ENCODE measurements at regions not wholly inside any gene's neighbourhood (a gene's known extent, or its start where the extent isn't known, plus 50 kb on each side); places are given as distances from the start of the nearest gene placed in this dataset.

DNA sequence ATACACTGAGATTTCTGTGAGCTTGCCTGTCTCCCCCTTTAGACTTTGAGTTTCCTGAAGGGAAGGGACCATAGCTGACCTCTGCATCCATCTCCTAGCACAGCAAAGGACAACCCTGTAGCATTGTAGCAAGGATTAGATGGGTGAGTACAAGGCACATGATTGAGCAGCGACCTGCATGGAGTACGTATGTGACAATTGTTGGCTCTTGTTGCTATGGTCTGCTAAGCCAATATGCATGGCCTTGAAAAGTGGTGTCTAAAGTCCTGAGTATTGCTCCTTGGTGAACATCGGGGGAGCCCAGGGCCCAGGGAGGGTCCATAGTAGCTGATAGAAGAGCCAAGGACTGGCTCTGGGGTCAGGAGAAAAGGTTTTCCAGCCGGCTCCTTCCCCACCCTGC lies 365.0 kb upstream of the CHD6 start:
- intact Hi-C loops (cut with DNase I; ENCODE audit: low total_unique reads) (no loop called here), in situ Hi-C loops (cut with MboI; ENCODE audit: low pct_ligation_motif_present in 1 of 4, low pct_unique_long_range_greater_than_20kb in 1 of 4, low sequenced_read_pairs in 3 of 4) (no loop called here)
- Histone ChIP-seq H3K36me3 (no peaks in the 10 kb centered on the region), H3K9me3 (no peaks in the 10 kb centered on the region), H3K4me1 (no peaks in the 10 kb centered on the region), H3K27ac (no peak overlapping the region), H3K4me3 (no peak overlapping the region), H3K27me3 (no peaks in the 10 kb centered on the region)
- TF ChIP-seq POLR2AphosphoS5 (IDR thresholded peaks at IDR 0.05) (no peak), EP300 (IDR thresholded peaks at IDR 0.05; ENCODE audit: low read depth) (no peak), POLR2A (IDR thresholded peaks at IDR 0.05) (no peak)
- TF ChIP-seq, protein P1, sequence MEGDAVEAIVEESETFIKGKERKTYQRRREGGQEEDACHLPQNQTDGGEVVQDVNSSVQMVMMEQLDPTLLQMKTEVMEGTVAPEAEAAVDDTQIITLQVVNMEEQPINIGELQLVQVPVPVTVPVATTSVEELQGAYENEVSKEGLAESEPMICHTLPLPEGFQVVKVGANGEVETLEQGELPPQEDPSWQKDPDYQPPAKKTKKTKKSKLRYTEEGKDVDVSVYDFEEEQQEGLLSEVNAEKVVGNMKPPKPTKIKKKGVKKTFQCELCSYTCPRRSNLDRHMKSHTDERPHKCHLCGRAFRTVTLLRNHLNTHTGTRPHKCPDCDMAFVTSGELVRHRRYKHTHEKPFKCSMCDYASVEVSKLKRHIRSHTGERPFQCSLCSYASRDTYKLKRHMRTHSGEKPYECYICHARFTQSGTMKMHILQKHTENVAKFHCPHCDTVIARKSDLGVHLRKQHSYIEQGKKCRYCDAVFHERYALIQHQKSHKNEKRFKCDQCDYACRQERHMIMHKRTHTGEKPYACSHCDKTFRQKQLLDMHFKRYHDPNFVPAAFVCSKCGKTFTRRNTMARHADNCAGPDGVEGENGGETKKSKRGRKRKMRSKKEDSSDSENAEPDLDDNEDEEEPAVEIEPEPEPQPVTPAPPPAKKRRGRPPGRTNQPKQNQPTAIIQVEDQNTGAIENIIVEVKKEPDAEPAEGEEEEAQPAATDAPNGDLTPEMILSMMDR (IDR thresholded peaks at IDR 0.05), result no peak
- 83% methylated on average over 4 of the region's 4 CpGs; no CpG with 5 or more reads in 1 of the 2 donors for WGBS, 2 donors (ENCODE audit: low coverage in 1 of 2)
- no peak for DNase-seq

DNA sequence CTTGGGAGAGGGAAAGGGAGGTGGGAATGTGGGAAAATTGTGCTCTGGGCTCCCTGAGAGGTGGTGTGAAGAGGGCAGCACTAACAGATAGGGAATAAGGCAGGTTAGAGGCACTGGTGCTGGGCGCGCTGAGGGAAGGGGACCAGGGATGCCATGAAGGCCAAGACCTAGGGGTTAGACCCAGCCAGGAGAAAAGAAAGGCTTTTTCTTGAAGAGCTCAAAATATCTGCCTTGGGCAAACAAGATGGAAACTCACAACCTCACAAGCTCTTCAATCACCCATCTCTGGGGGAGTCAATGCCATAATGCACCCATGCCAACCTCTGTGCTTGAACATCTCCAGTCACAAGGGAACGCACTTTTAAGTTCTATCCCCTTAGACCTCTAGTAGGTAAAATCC lies 363.6 kb upstream of the CHD6 start:
- H3K27me3 ChIP-seq, result no peaks in the 10 kb centered on the region
- no peak overlapping the region for H3K4me3 ChIP-seq
- H3K4me1 ChIP-seq, result no peaks in the 10 kb centered on the region
- H3K27ac ChIP-seq, result no peak overlapping the region
- H3K36me3 ChIP-seq, result no peaks in the 10 kb centered on the region
- H3K9me3 ChIP-seq, result no peaks in the 10 kb centered on the region
- no peak for DNase-seq
- in situ Hi-C loops (cut with MboI; ENCODE audit: low pct_ligation_motif_present in 1 of 4, low pct_unique_long_range_greater_than_20kb in 1 of 4, low sequenced_read_pairs in 3 of 4), result no loop called here
- no peak for TF ChIP-seq POLR2AphosphoS5 (IDR thresholded peaks at IDR 0.05)
- TF ChIP-seq POLR2A (IDR thresholded peaks at IDR 0.05), result no peak
- TF ChIP-seq, protein P1 (IDR thresholded peaks at IDR 0.05), result no peak
- no peak for TF ChIP-seq EP300 (IDR thresholded peaks at IDR 0.05; ENCODE audit: low read depth)
- intact Hi-C loops (cut with DNase I; ENCODE audit: low total_unique reads), result no loop called here
- 89 to 96% methylated on average over 3 of the region's 3 CpGs for WGBS, 2 donors (ENCODE audit: low coverage in 1 of 2)

DNA sequence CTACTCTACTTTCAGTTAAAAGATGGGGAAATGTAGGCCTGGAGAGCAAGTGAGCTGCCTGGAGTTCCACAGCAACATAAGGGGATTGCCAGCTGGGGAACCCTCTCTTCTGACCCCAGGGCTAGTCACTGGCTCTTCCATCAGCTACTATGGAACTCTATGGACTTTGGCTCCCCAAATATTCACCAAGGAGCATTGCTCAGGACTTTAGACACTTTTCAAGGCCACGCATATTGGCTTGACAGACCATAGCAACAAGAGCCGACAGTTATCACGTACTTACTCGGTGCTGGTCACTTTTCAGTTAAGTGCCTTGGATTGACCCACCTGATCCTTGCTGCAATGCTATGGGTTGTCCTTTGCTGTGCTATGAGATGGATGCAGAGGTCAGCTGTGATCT lies 360.7 kb upstream of the CHD6 start:
- 90% methylated on average over 4 of the region's 4 CpGs; no CpG with 5 or more reads in 1 of the 2 donors for WGBS, 2 donors (ENCODE audit: low coverage in 1 of 2)
- Histone ChIP-seq H3K9me3 (no peaks in the 10 kb centered on the region), H3K27me3 (no peaks in the 10 kb centered on the region), H3K4me3 (no peak overlapping the region), H3K4me1 (no peaks in the 10 kb centered on the region), H3K36me3 (no peaks in the 10 kb centered on the region), H3K27ac (no peak overlapping the region)
- no peak for DNase-seq
- TF ChIP-seq, protein P1 (IDR thresholded peaks at IDR 0.05), result no peak
- TF ChIP-seq POLR2A (IDR thresholded peaks at IDR 0.05), result no peak
- no peak for TF ChIP-seq EP300 (IDR thresholded peaks at IDR 0.05; ENCODE audit: low read depth)
- no peak for TF ChIP-seq POLR2AphosphoS5 (IDR thresholded peaks at IDR 0.05)
- intact Hi-C loops (cut with DNase I; ENCODE audit: low total_unique reads), result no loop called here
- in situ Hi-C loops (cut with MboI; ENCODE audit: low pct_ligation_motif_present in 1 of 4, low pct_unique_long_range_greater_than_20kb in 1 of 4, low sequenced_read_pairs in 3 of 4), result loop anchor here in 1 of 4 donors (10.0 kb wide), 1 partner anchor 64 kb away; no protein-coding TSS in a partner anchor

DNA sequence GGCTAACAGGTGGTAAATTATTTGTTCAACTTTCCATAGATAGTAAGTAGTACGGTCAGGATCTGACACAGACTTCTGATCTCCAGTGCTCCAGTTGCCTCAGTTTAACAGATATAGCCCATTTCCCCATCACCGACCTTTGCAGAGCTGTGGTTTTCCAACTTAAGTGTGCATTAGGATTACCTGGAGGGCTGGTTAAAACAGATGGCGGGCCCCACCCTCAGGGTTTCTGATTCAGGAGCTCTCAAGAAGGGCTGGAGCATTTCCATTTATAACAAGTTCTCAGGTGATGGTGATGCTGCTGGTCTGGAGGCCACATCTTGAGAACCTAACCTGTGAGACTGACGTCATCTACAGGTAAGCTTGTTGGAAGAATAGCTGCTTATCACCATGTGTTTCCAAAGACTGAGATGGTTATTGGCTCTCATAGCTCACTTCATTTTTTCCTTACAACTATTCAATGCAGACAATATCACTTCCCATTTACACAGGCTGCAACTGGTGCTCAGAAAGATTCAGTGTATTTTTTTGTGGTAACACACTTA lies 360.1 kb upstream of the CHD6 start:
- WGBS, 2 donors (ENCODE audit: low coverage in 1 of 2), result 91% methylated on average over 4 of the region's 4 CpGs; no CpG with 5 or more reads in 1 of the 2 donors
- in situ Hi-C loops (cut with MboI; ENCODE audit: low pct_ligation_motif_present in 1 of 4, low pct_unique_long_range_greater_than_20kb in 1 of 4, low sequenced_read_pairs in 3 of 4) (loop anchor here in 1 of 4 donors (10.0 kb wide), 1 partner anchor 64 kb away; no protein-coding TSS in a partner anchor), intact Hi-C loops (cut with DNase I; ENCODE audit: low total_unique reads) (no loop called here)
- DNase-seq, result no peak
- TF ChIP-seq EP300 (IDR thresholded peaks at IDR 0.05; ENCODE audit: low read depth), result no peak
- H3K9me3 ChIP-seq, result no peaks in the 10 kb centered on the region
- H3K27me3 ChIP-seq, result no peaks in the 10 kb centered on the region
- H3K4me1 ChIP-seq, result no peaks in the 10 kb centered on the region
- no peak overlapping the region for H3K27ac ChIP-seq
- H3K4me3 ChIP-seq, result no peak overlapping the region
- no peaks in the 10 kb centered on the region for H3K36me3 ChIP-seq

DNA sequence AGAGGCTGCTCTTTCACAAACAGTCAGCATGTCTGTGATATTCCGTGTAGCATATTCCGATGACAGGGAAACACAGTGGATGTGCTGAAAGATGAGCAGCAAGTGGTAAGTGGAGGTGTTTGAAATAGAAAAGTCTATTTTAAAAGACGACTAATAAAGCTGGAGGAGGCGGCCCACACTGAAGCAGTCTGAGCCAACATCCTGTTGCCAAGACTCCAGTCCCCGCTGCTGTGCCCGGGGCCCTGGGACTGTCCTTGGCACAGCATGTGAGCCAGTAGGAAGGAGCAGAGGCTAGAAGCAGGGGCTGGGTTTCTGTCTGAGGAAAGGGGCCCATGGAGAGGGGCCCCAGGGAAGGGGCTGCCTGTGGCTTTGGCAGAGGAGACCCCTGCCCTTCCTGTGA lies 351.5 kb upstream of the CHD6 start:
- no peak overlapping the region for H3K27ac ChIP-seq
- H3K27me3 ChIP-seq, result no peaks in the 10 kb centered on the region
- in situ Hi-C loops (cut with MboI; ENCODE audit: low pct_ligation_motif_present in 1 of 4, low pct_unique_long_range_greater_than_20kb in 1 of 4, low sequenced_read_pairs in 3 of 4) (loop anchor here in 2 of 4 donors (10.0 to 25.0 kb wide), 2 partner anchors 55 to 1218 kb away; partner anchors contain the start of gene PTPRT (in 1 of the 2)), intact Hi-C loops (cut with DNase I; ENCODE audit: low total_unique reads) (no loop called here)
- H3K9me3 ChIP-seq, result no peaks in the 10 kb centered on the region
- no peak for TF ChIP-seq POLR2AphosphoS5 (IDR thresholded peaks at IDR 0.05)
- no peak for DNase-seq
- 39 to 45% methylated on average over 4 to 6 of the region's 6 CpGs for whole genome bisulfite sequencing, 2 donors (ENCODE audit: low coverage in 1 of 2)
- H3K36me3 ChIP-seq, result no peaks in the 10 kb centered on the region
- no peak overlapping the region for H3K4me3 ChIP-seq
- H3K4me1 ChIP-seq, result no peaks in the 10 kb centered on the region
